IMR-90 (cell line): ENCODE measurements at regions not wholly inside any gene's neighbourhood (a gene's known extent, or its start where the extent isn't known, plus 50 kb on each side); places are given as distances from the start of the nearest gene placed in this dataset.

Experiments used
- BHLHE40 ChIP-seq: fragments of 150-350 bp; IDR thresholded peaks from 2 replicates; pipeline ENCODE4 v1.6.1; 2016; ENCODE audit warnings: mild to moderate bottlenecking, low read depth, low read length
- CEBPB ChIP-seq: IDR thresholded peaks from 2 replicates; pipeline ENCODE4 v1.6.1; 2012; ENCODE audit warnings: low read depth, low read length, improper control_type of control experiment
- CHD1 ChIP-seq: IDR thresholded peaks from 2 replicates; pipeline ENCODE4 v1.6.1; 2012; ENCODE audit warnings: low read depth, low read length, improper control_type of control experiment
- MAFK ChIP-seq: IDR thresholded peaks from 2 replicates; pipeline ENCODE4 v1.6.1; 2012; ENCODE audit warnings: low read depth, low read length, improper control_type of control experiment
- MAZ ChIP-seq: IDR thresholded peaks from 2 replicates; pipeline ENCODE4 v1.6.1; 2012; ENCODE audit warnings: low read depth, mild to moderate bottlenecking, low read length, improper control_type of control experiment, moderate library complexity, borderline replicate concordance
- MXI1 ChIP-seq: IDR thresholded peaks from 2 replicates; pipeline ENCODE4 v1.6.1; 2012; ENCODE audit warnings: low read depth, mild to moderate bottlenecking, low read length, moderate library complexity, borderline replicate concordance
- NFE2L2 ChIP-seq: fragments of 150-350 bp; IDR thresholded peaks from 2 replicates; pipeline ENCODE4 v1.6.1; 2016; ENCODE audit warnings: low read depth, mild to moderate bottlenecking, low read length
- POLR2A ChIP-seq: IDR thresholded peaks from 2 replicates; pipeline ENCODE4 v1.6.1; 2012; ENCODE audit warnings: mild to moderate bottlenecking, low read depth, low read length
- RAD21 ChIP-seq: IDR thresholded peaks from 2 replicates; pipeline ENCODE4 v1.6.1; 2012; ENCODE audit warnings: low read length, improper control_type of control experiment
- RFX5 ChIP-seq: IDR thresholded peaks from 2 replicates; pipeline ENCODE4 v1.8.0; 2012; ENCODE audit warnings: low read depth, mild to moderate bottlenecking, low read length, moderate library complexity
- SMC3 ChIP-seq: fragments of 150-350 bp; IDR thresholded peaks from 2 replicates; pipeline ENCODE4 v1.6.1; 2016; ENCODE audit warnings: low read depth, mild to moderate bottlenecking, antibody characterized with exemption, low read length, moderate library complexity
- TF ChIP-seq, protein P1 (sequence below): conservative IDR thresholded peaks from 2 replicates; pipeline ENCODE4 v1.5.1; 2012; ENCODE audit warnings: mild to moderate bottlenecking, low read depth, low read length, improper control_type of control experiment
- TF ChIP-seq, protein P2 (sequence below): fragments of 150-350 bp; IDR thresholded peaks from 2 replicates; pipeline ENCODE4 v1.6.1; 2017; ENCODE audit warnings: mild to moderate bottlenecking, antibody characterized with exemption, low read length, low read depth

GRCh38 chr5:84816746-84817547, 432.3 kb upstream of the EDIL3 start:
- TF ChIP-seq, protein P1, sequence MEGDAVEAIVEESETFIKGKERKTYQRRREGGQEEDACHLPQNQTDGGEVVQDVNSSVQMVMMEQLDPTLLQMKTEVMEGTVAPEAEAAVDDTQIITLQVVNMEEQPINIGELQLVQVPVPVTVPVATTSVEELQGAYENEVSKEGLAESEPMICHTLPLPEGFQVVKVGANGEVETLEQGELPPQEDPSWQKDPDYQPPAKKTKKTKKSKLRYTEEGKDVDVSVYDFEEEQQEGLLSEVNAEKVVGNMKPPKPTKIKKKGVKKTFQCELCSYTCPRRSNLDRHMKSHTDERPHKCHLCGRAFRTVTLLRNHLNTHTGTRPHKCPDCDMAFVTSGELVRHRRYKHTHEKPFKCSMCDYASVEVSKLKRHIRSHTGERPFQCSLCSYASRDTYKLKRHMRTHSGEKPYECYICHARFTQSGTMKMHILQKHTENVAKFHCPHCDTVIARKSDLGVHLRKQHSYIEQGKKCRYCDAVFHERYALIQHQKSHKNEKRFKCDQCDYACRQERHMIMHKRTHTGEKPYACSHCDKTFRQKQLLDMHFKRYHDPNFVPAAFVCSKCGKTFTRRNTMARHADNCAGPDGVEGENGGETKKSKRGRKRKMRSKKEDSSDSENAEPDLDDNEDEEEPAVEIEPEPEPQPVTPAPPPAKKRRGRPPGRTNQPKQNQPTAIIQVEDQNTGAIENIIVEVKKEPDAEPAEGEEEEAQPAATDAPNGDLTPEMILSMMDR, result no peak
- TF ChIP-seq MAZ (no peak), POLR2A (no peak), NFE2L2 (no peak), BHLHE40 (no peak), RAD21 (no peak), CEBPB (peak; percentile 93), CHD1 (no peak), MXI1 (no peak), SMC3 (no peak), MAFK (no peak), RFX5 (no peak)
- TF ChIP-seq, protein P2, sequence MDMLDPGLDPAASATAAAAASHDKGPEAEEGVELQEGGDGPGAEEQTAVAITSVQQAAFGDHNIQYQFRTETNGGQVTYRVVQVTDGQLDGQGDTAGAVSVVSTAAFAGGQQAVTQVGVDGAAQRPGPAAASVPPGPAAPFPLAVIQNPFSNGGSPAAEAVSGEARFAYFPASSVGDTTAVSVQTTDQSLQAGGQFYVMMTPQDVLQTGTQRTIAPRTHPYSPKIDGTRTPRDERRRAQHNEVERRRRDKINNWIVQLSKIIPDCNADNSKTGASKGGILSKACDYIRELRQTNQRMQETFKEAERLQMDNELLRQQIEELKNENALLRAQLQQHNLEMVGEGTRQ, result no peak
